Natural killer cell (primary cell): ENCODE measurements at regions not wholly inside any gene's neighbourhood (a gene's known extent, or its start where the extent isn't known, plus 50 kb on each side); places are given as distances from the start of the nearest gene placed in this dataset.

Experiments used
- ATAC-seq, 3 donors: fragments of 150-1000 bp in 2 of 3; fragments of 200-7000 bp in 1 of 3; cut with Tn5 transposase; 1 replicate in 1 of 3; 2 replicates in 2 of 3; pipeline ENCODE4 v1.10.0; 2021; ENCODE audit warnings: mild to moderate bottlenecking in 2 of 3, moderate library complexity in 2 of 3
- DNase-seq, 2 donors: peaks; one replicate each; pipeline versions ENCODE4 v3.0.0 to v3.0.0-alpha.2; 2013 to 2021; ENCODE audit warnings: mixed read lengths in 1 of 2
- H3K27ac ChIP-seq: one replicate; pipeline ENCODE4 v1.5.1; 2013; ENCODE audit warnings: mild to moderate bottlenecking, low read length
- H3K27me3 ChIP-seq: one replicate; pipeline ENCODE4 v1.6.1; 2013; ENCODE audit warnings: low read length; ENCODE audit not compliant: control insufficient read depth, insufficient read depth
- H3K36me3 ChIP-seq: one replicate; pipeline ENCODE4 v1.6.1; 2013; ENCODE audit warnings: low read length; ENCODE audit not compliant: control insufficient read depth, insufficient read depth
- H3K4me1 ChIP-seq: one replicate; pipeline ENCODE4 v1.6.1; 2013; ENCODE audit warnings: low read length; ENCODE audit not compliant: control insufficient read depth, insufficient read depth
- H3K4me3 ChIP-seq: one replicate; pipeline ENCODE4 v1.5.1; 2013; ENCODE audit warnings: low read length
- H3K9me3 ChIP-seq: one replicate; pipeline ENCODE4 v1.6.1; 2013; ENCODE audit warnings: low read length; ENCODE audit not compliant: control insufficient read depth, insufficient read depth
- H3K27ac Mint-ChIP-seq, 2 donors: one replicate each; pipeline ENCODE4 v1.8.0; 2022; ENCODE audit warnings: mild to moderate bottlenecking in 2 of 2, mixed read lengths in 2 of 2, moderate library complexity in 1 of 2
- H3K27me3 Mint-ChIP-seq, 2 donors: one replicate each; pipeline ENCODE4 v1.8.0; 2022; ENCODE audit warnings: low read depth in 2 of 2, mixed read lengths in 2 of 2
- H3K36me3 Mint-ChIP-seq: one replicate; pipeline ENCODE4 v1.8.0; 2022; ENCODE audit warnings: mixed read lengths
- H3K4me1 Mint-ChIP-seq, 2 donors: one replicate each; pipeline ENCODE4 v1.8.0; 2022; ENCODE audit warnings: mixed read lengths in 2 of 2
- H3K4me3 Mint-ChIP-seq: one replicate; pipeline ENCODE4 v1.8.0; 2022; ENCODE audit warnings: mild to moderate bottlenecking, moderate library complexity, mixed read lengths
- H3K9me3 Mint-ChIP-seq, 2 donors: one replicate each; pipeline ENCODE4 v1.8.0; 2022; ENCODE audit warnings: mixed read lengths in 2 of 2
- CTCF ChIP-seq: fragments of 200-600 bp; IDR thresholded peaks from one replicate; pipeline ENCODE4 v1.8.0; 2022; ENCODE audit warnings: antibody characterized with exemption
- WGBS: methylation state at CpG from one replicate; pipeline ENCODE4 v1.1.7; 2013; ENCODE audit warnings: missing lambda C conversion rate; ENCODE audit not compliant: insufficient coverage; 5-methylcytosine and 5-hydroxymethylcytosine counted together
- intact Hi-C: fragments of 100-400 bp; cut with micrococcal nuclease; formaldehyde crosslinking; loops from one replicate; pipeline ENCODE4 v1.14.2; 2022

- Mint-ChIP-seq H3K9me3 (no peaks in the 10 kb centered on the region), H3K27ac (no peak overlapping the region), H3K36me3 (no peaks in the 10 kb centered on the region), H3K4me1 (no peaks in the 10 kb centered on the region), H3K4me3 (no peak overlapping the region), H3K27me3 (peaks cover 3 to 8% of the 10 kb centered on the region in 2 donors)
- H3K4me1 ChIP-seq = no peaks in the 10 kb centered on the region
- no peaks in the 10 kb centered on the region for H3K36me3 ChIP-seq
- ATAC-seq (no peak), DNase-seq (no peak)
- intact Hi-C loops = no loop called here
- H3K4me3 ChIP-seq = no peak overlapping the region
- H3K27ac ChIP-seq = no peak overlapping the region
- no peaks in the 10 kb centered on the region for H3K9me3 ChIP-seq
- 87% methylated on average over 5 of the region's 5 CpGs for WGBS
- no peaks in the 10 kb centered on the region for H3K27me3 ChIP-seq
- TF ChIP-seq CTCF = no peak
These were observed 704.9 kb upstream of the CITED2 start for GRCh38 chr6:140079328-140079727.

GRCh38 chr6:140078561-140079125, 704.2 kb upstream of the CITED2 start:
- H3K27ac Mint-ChIP-seq = no peak overlapping the region
- H3K27me3 Mint-ChIP-seq = peaks cover 3 to 5% of the 10 kb centered on the region in 2 donors
- Histone ChIP-seq H3K9me3 (no peaks in the 10 kb centered on the region), H3K4me3 (no peak overlapping the region), H3K27me3 (no peaks in the 10 kb centered on the region), H3K4me1 (no peaks in the 10 kb centered on the region), H3K36me3 (no peaks in the 10 kb centered on the region), H3K27ac (no peak overlapping the region)
- TF ChIP-seq CTCF = no peak
- H3K4me1 Mint-ChIP-seq = no peaks in the 10 kb centered on the region
- intact Hi-C loops = no loop called here
- ATAC-seq = no peak
- 79% methylated on average over 2 of the region's 3 CpGs for WGBS
- DNase-seq = no peak
- no peaks in the 10 kb centered on the region for H3K36me3 Mint-ChIP-seq
- no peaks in the 10 kb centered on the region for H3K9me3 Mint-ChIP-seq
- no peak overlapping the region for H3K4me3 Mint-ChIP-seq

- Mint-ChIP-seq H3K4me1 (no peaks in the 10 kb centered on the region), H3K27me3 (peaks cover 0 to 3% of the 10 kb centered on the region in 2 donors), H3K36me3 (no peaks in the 10 kb centered on the region), H3K4me3 (no peak overlapping the region), H3K27ac (no peak overlapping the region), H3K9me3 (no peaks in the 10 kb centered on the region)
- no peak for TF ChIP-seq CTCF
- H3K9me3 ChIP-seq = no peaks in the 10 kb centered on the region
- no peak overlapping the region for H3K4me3 ChIP-seq
- 39% methylated on average over 3 of the region's 5 CpGs for WGBS
- no peaks in the 10 kb centered on the region for H3K36me3 ChIP-seq
- intact Hi-C loops = no loop called here
- no peaks in the 10 kb centered on the region for H3K27me3 ChIP-seq
- no peak overlapping the region for H3K27ac ChIP-seq
- DNase-seq (no peak), ATAC-seq (no peak)
- H3K4me1 ChIP-seq = no peaks in the 10 kb centered on the region
These were observed 703.5 kb upstream of the CITED2 start for GRCh38 chr6:140077827-140078560.

GRCh38 chr6:140076105-140076504, 701.7 kb upstream of the CITED2 start:
- ATAC-seq = no peak
- Histone ChIP-seq H3K36me3 (no peaks in the 10 kb centered on the region), H3K27me3 (no peaks in the 10 kb centered on the region), H3K4me3 (no peak overlapping the region), H3K9me3 (no peaks in the 10 kb centered on the region), H3K27ac (no peak overlapping the region), H3K4me1 (no peaks in the 10 kb centered on the region)
- Mint-ChIP-seq H3K27me3 (peaks cover 0 to 3% of the 10 kb centered on the region in 2 donors), H3K9me3 (no peaks in the 10 kb centered on the region), H3K4me1 (no peaks in the 10 kb centered on the region), H3K36me3 (no peaks in the 10 kb centered on the region), H3K4me3 (no peak overlapping the region), H3K27ac (no peak overlapping the region)
- WGBS = 77% methylated on average over 1 of the region's 1 CpG
- intact Hi-C loops = no loop called here
- no peak for DNase-seq
- TF ChIP-seq CTCF = no peak
